ENCODE measurements at regions not wholly inside any gene's neighbourhood (a gene's known extent, or its start where the extent isn't known, plus 50 kb on each side); places are given as distances from the start of the nearest gene placed in this dataset.

- TF ChIP-seq CTCF (IDR thresholded peaks at IDR 0.05; ENCODE audit: poor library complexity) (no peak), EZH2 (IDR thresholded peaks at IDR 0.05; ENCODE audit: borderline replicate concordance) (no peak), EZH2phosphoT487 (IDR thresholded peaks at IDR 0.05; ENCODE audit: low read depth, severe bottlenecking, unreplicated experiment) (no peak)
These were observed 921.9 kb downstream of the QKI start for GRCh38 chr6:164336455-164336854.
